Mesenchymal stem cell (in vitro differentiated cells and primary cell): ENCODE measurements at regions not wholly inside any gene's neighbourhood (a gene's known extent, or its start where the extent isn't known, plus 50 kb on each side); places are given as distances from the start of the nearest gene placed in this dataset.
A peak's percentile ranks its signal among the peaks of the same experiment; 100 is the strongest.

ENCODE experiments used
- DNase-seq: peaks from one replicate; pipeline ENCODE4 v3.0.0-alpha.2; 2013
- H2AFZ ChIP-seq: one replicate; pipeline ENCODE4 v1.6.1; 2013; ENCODE audit warnings: low read depth, mild to moderate bottlenecking, control low read depth, inconsistent platforms, low read length, moderate library complexity
- H2AK5ac ChIP-seq: 2 replicates; pipeline ENCODE4 v1.6.1; 2013; ENCODE audit warnings: low read length, moderate library complexity, mild to moderate bottlenecking, inconsistent platforms; ENCODE audit not compliant: severe bottlenecking
- H2BK120ac ChIP-seq: one replicate; pipeline ENCODE4 v1.6.1; 2013; ENCODE audit warnings: low read depth, mild to moderate bottlenecking, inconsistent platforms, low read length, moderate library complexity
- H2BK12ac ChIP-seq, 2 experiments: one replicate each; pipeline ENCODE4 v1.6.1; 2013; ENCODE audit warnings: inconsistent platforms in 2 of 2, low read length in 2 of 2, mild to moderate bottlenecking in 2 of 2, moderate library complexity in 2 of 2, control low read depth in 1 of 2
- H2BK15ac ChIP-seq: one replicate; pipeline ENCODE4 v1.6.1; 2013; ENCODE audit warnings: mild to moderate bottlenecking, low read depth, inconsistent platforms; ENCODE audit not compliant: poor library complexity, severe bottlenecking
- H2BK5ac ChIP-seq: 2 replicates; pipeline ENCODE4 v1.6.1; 2013; ENCODE audit warnings: low read depth, mild to moderate bottlenecking, low read length, control low read depth, inconsistent platforms; ENCODE audit not compliant: poor library complexity, severe bottlenecking
- H3K14ac ChIP-seq, 2 experiments: one replicate each; pipeline ENCODE4 v1.6.1; 2013; ENCODE audit warnings: inconsistent platforms in 2 of 2, low read length in 2 of 2, control low read depth in 1 of 2, mild to moderate bottlenecking in 1 of 2, moderate library complexity in 1 of 2
- H3K18ac ChIP-seq, 2 experiments: one replicate each; pipeline ENCODE4 v1.6.1; 2013; ENCODE audit warnings: inconsistent platforms in 2 of 2, low read length in 2 of 2, control low read depth in 1 of 2, low read depth in 1 of 2, mild to moderate bottlenecking in 1 of 2
- H3K23ac ChIP-seq, 2 experiments: one replicate each; pipeline ENCODE4 v1.6.1; 2013; ENCODE audit warnings: inconsistent platforms in 2 of 2, low read length in 2 of 2, mild to moderate bottlenecking in 2 of 2, moderate library complexity in 2 of 2, control low read depth in 1 of 2
- H3K27ac ChIP-seq: 2 replicates; pipeline ENCODE4 v1.5.1; 2013; ENCODE audit warnings: mild to moderate bottlenecking, moderate library complexity, low read length, control low read depth, inconsistent platforms; ENCODE audit not compliant: poor library complexity, severe bottlenecking
- H3K27me3 ChIP-seq, 2 experiments: 2 replicates each; pipeline versions ENCODE4 v1.6.1 to v1.7.0; 2013; ENCODE audit warnings: low read length in 2 of 2, mild to moderate bottlenecking in 2 of 2, moderate library complexity in 2 of 2, control low read depth in 1 of 2, inconsistent platforms in 1 of 2; ENCODE audit not compliant: control insufficient read depth in 1 of 2, insufficient read depth in 1 of 2
- H3K36me3 ChIP-seq, 2 experiments: 2 replicates each; pipeline versions ENCODE4 v1.6.1 to v1.7.0; 2013; ENCODE audit warnings: low read length in 2 of 2, control low read depth in 1 of 2, inconsistent platforms in 1 of 2, low read depth in 1 of 2, mild to moderate bottlenecking in 1 of 2; ENCODE audit not compliant: insufficient read depth in 2 of 2, control insufficient read depth in 1 of 2
- H3K4ac ChIP-seq, 2 experiments: one replicate each; pipeline ENCODE4 v1.6.1; 2013; ENCODE audit warnings: inconsistent platforms in 2 of 2, low read length in 2 of 2, mild to moderate bottlenecking in 2 of 2, moderate library complexity in 2 of 2, control low read depth in 1 of 2, low read depth in 1 of 2
- H3K4me1 ChIP-seq: 2 replicates; pipeline ENCODE4 v1.6.1; 2013; ENCODE audit warnings: low read depth, low read length, control low read depth; ENCODE audit not compliant: control insufficient read depth, insufficient read depth
- H3K4me2 ChIP-seq: 2 replicates; pipeline ENCODE4 v1.6.1; 2013; ENCODE audit warnings: low read length, mild to moderate bottlenecking, inconsistent platforms; ENCODE audit not compliant: poor library complexity, severe bottlenecking
- H3K4me3 ChIP-seq, 2 experiments: 2 replicates each; pipeline versions ENCODE4 v1.5.1 to v1.7.0; 2013; ENCODE audit warnings: low read length in 2 of 2, mild to moderate bottlenecking in 2 of 2, control low read depth in 1 of 2, low read depth in 1 of 2; ENCODE audit not compliant: insufficient read depth in 1 of 2
- H3K79me1 ChIP-seq: replicated peaks from 2 replicates; pipeline ENCODE4 v1.6.1; 2013; ENCODE audit warnings: mild to moderate bottlenecking, control low read depth, low read length, inconsistent platforms; ENCODE audit not compliant: poor library complexity, severe bottlenecking
- H3K9ac ChIP-seq: 2 replicates; pipeline ENCODE4 v1.7.0; 2013; ENCODE audit warnings: mild to moderate bottlenecking, low read length, moderate library complexity
- H3K9me3 ChIP-seq: 2 replicates; pipeline ENCODE4 v1.7.0; 2013; ENCODE audit warnings: mild to moderate bottlenecking, low read length; ENCODE audit not compliant: control insufficient read depth
- H4K8ac ChIP-seq: one replicate; pipeline ENCODE4 v1.6.1; 2013; ENCODE audit warnings: inconsistent platforms, mild to moderate bottlenecking, low read length, moderate library complexity
- H4K91ac ChIP-seq: one replicate; pipeline ENCODE4 v1.6.1; 2013; ENCODE audit warnings: mild to moderate bottlenecking, low read length, inconsistent platforms
- WGBS: methylation state at CpG from one replicate; pipeline ENCODE4 v1.1.7; 2013; ENCODE audit warnings: mixed read lengths; 5-methylcytosine and 5-hydroxymethylcytosine counted together

DNA sequence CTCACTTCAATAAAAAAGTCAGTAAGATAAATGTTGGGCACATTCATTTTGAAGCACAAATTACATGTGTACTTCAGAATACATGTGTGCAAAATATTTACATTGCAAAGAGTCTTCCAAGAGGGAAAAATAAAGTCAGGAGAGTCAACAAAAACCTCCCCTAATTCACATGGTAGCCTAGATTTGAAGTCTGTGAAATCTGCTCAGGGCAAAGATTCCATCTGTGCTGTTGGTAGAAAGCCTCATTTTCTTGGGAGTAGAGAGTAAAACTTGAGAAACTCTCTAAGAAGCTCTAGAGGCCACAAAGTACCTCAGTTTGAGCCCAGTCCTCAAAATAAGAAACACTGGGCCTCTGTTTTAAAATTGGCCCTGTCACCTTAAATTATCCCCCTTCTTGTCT is 303.4 kb downstream of the RAB28 start:
- no peak overlapping the region for H2AK5ac ChIP-seq
- H3K4ac ChIP-seq = no peak overlapping the region
- H3K4me1 ChIP-seq = no peaks in the 10 kb centered on the region
- H3K79me1 ChIP-seq = no peaks in the 10 kb centered on the region
- no peaks in the 10 kb centered on the region for H3K36me3 ChIP-seq
- H2AFZ ChIP-seq = no peak overlapping the region
- H3K4me2 ChIP-seq = no peak overlapping the region
- H3K27me3 ChIP-seq = no peaks in the 10 kb centered on the region
- no peak overlapping the region for H2BK5ac ChIP-seq
- no peak overlapping the region for H4K91ac ChIP-seq
- H2BK15ac ChIP-seq = no peak overlapping the region
- no peak overlapping the region for H3K9ac ChIP-seq
- DNase-seq = no peak
- no peak overlapping the region for H3K27ac ChIP-seq
- H3K9me3 ChIP-seq = no peaks in the 10 kb centered on the region
- H3K23ac ChIP-seq = no peak overlapping the region
- H3K18ac ChIP-seq = no peak overlapping the region
- H3K14ac ChIP-seq = no peak overlapping the region
- no peak overlapping the region for H2BK120ac ChIP-seq
- no peak overlapping the region for H3K4me3 ChIP-seq
- H4K8ac ChIP-seq = no peak overlapping the region
- no peak overlapping the region for H2BK12ac ChIP-seq

GRCh38 chr4:13178621-13179020 is 305.5 kb downstream of the RAB28 start:
- WGBS = 90% methylated on average over 1 of the region's 1 CpG
- no peaks in the 10 kb centered on the region for H3K27me3 ChIP-seq
- no peak overlapping the region for H3K23ac ChIP-seq
- no peaks in the 10 kb centered on the region for H3K4me1 ChIP-seq
- H2AK5ac ChIP-seq = no peak overlapping the region
- no peak for DNase-seq
- no peak overlapping the region for H2BK12ac ChIP-seq
- H4K91ac ChIP-seq = no peak overlapping the region
- no peak overlapping the region for H3K4me2 ChIP-seq
- H2AFZ ChIP-seq = no peak overlapping the region
- no peak overlapping the region for H3K4me3 ChIP-seq
- H4K8ac ChIP-seq = no peak overlapping the region
- H2BK15ac ChIP-seq = no peak overlapping the region
- H3K9me3 ChIP-seq = no peaks in the 10 kb centered on the region
- no peak overlapping the region for H2BK5ac ChIP-seq
- no peak overlapping the region for H3K14ac ChIP-seq
- H3K4ac ChIP-seq = no peak overlapping the region
- no peak overlapping the region for H3K18ac ChIP-seq
- H3K36me3 ChIP-seq = no peaks in the 10 kb centered on the region
- H2BK120ac ChIP-seq = no peak overlapping the region
- no peaks in the 10 kb centered on the region for H3K79me1 ChIP-seq
- H3K9ac ChIP-seq = no peak overlapping the region
- H3K27ac ChIP-seq = no peak overlapping the region

DNA sequence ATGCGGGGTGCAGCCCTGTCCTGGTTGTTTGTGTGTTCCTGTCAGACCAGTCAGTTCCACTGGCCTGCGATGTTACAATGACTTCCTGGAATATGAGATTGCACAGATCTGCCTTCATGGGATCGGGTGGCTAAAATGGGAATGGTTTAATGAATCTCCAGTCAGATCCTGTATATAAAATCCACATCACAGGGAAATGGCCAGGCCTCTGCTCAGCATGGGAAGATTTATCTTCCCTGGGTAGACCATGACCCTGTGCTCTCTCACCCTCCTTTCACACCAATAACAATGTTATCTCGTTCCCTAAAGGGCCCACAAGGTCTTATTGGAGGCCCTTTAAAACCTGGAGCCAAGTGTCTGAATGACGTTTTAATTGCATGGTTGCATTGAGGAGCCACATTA is 307.4 kb downstream of the RAB28 start:
- Histone ChIP-seq H3K23ac (no peak overlapping the region), H3K4ac (no peak overlapping the region), H2AK5ac (no peak overlapping the region), H3K14ac (no peak overlapping the region), H3K36me3 (no peaks in the 10 kb centered on the region), H2AFZ (no peak overlapping the region), H3K27me3 (no peaks in the 10 kb centered on the region), H3K9me3 (no peaks in the 10 kb centered on the region), H3K4me1 (no peaks in the 10 kb centered on the region), H3K27ac (no peak overlapping the region), H3K79me1 (no peaks in the 10 kb centered on the region), H3K18ac (no peak overlapping the region), H3K4me3 (no peak overlapping the region), H3K4me2 (no peak overlapping the region), H4K8ac (no peak overlapping the region), H4K91ac (no peak overlapping the region), H2BK12ac (no peak overlapping the region), H2BK5ac (no peak overlapping the region), H2BK15ac (no peak overlapping the region), H2BK120ac (no peak overlapping the region), H3K9ac (no peak overlapping the region)
- peak; percentile 7 for DNase-seq
- WGBS = 9% methylated on average over 5 of the region's 5 CpGs

- Histone ChIP-seq H2BK12ac (no peak overlapping the region), H3K23ac (no peak overlapping the region), H2AFZ (no peak overlapping the region), H2AK5ac (no peak overlapping the region), H3K79me1 (no peaks in the 10 kb centered on the region), H3K36me3 (no peaks in the 10 kb centered on the region), H4K8ac (no peak overlapping the region), H3K27ac (no peak overlapping the region), H3K9me3 (no peaks in the 10 kb centered on the region), H3K4me3 (no peak overlapping the region), H2BK5ac (no peak overlapping the region), H3K18ac (no peak overlapping the region), H3K27me3 (no peaks in the 10 kb centered on the region), H4K91ac (no peak overlapping the region), H3K4me1 (no peaks in the 10 kb centered on the region), H2BK15ac (no peak overlapping the region), H2BK120ac (no peak overlapping the region), H3K4ac (no peak overlapping the region), H3K9ac (no peak overlapping the region), H3K4me2 (no peak overlapping the region), H3K14ac (no peak overlapping the region)
- DNase-seq = no peak
- 89% methylated on average over 1 of the region's 5 CpGs for WGBS
These were observed 309.2 kb downstream of the RAB28 start for GRCh38 chr4:13174926-13175325.
